ENCODE measurements at regions not wholly inside any gene's neighbourhood (a gene's known extent, or its start where the extent isn't known, plus 50 kb on each side); places are given as distances from the start of the nearest gene placed in this dataset.

DNA sequence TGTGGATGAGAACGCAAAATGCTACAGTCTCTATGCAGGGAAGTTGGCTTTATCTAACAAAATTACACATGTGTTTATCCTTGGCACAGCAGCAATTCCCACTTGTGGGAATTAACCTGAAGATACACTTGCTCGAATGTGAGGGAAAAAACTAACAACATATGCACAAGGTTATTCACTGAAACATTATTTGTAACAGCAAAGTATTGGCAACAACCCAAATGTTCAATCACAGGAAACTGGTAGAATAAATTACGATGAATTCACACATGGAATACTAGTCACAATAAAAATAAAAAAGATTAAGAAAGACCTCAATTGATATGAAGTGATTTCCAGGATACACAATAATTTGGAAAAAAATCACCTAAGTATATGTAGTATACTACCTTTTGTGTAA is 68.1 kb upstream of the OGFRL1 start:
- TF ChIP-seq ARNT (IDR thresholded peaks at IDR 0.05) (no peak), TARDBP (IDR thresholded peaks at IDR 0.05) (no peak), SUZ12 (IDR thresholded peaks at IDR 0.05) (no peak), ZNF384 (IDR thresholded peaks at IDR 0.05) (no peak), BHLHE40 (IDR thresholded peaks at IDR 0.05; ENCODE audit: borderline replicate concordance) (no peak), FOXK2 (IDR thresholded peaks at IDR 0.05) (no peak), ELF4 (IDR thresholded peaks at IDR 0.05) (no peak)
- TF ChIP-seq, protein P1, sequence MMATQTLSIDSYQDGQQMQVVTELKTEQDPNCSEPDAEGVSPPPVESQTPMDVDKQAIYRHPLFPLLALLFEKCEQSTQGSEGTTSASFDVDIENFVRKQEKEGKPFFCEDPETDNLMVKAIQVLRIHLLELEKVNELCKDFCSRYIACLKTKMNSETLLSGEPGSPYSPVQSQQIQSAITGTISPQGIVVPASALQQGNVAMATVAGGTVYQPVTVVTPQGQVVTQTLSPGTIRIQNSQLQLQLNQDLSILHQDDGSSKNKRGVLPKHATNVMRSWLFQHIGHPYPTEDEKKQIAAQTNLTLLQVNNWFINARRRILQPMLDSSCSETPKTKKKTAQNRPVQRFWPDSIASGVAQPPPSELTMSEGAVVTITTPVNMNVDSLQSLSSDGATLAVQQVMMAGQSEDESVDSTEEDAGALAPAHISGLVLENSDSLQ (IDR thresholded peaks at IDR 0.05) = no peak
